Fibroblast of skin of left biceps (primary cell): ENCODE measurements at regions not wholly inside any gene's neighbourhood (a gene's known extent, or its start where the extent isn't known, plus 50 kb on each side); places are given as distances from the start of the nearest gene placed in this dataset.
"Not testable (repeated sequence)": the region's sequence is repeated elsewhere in the genome, so short reads cannot be mapped to it uniquely, and the experiment has no call there.

ENCODE experiments used
- DNase-seq, 2 experiments: peaks; one replicate each; pipeline ENCODE4 v3.0.0-alpha.2; 2013; ENCODE audit warnings: low read depth in 2 of 2

DNA sequence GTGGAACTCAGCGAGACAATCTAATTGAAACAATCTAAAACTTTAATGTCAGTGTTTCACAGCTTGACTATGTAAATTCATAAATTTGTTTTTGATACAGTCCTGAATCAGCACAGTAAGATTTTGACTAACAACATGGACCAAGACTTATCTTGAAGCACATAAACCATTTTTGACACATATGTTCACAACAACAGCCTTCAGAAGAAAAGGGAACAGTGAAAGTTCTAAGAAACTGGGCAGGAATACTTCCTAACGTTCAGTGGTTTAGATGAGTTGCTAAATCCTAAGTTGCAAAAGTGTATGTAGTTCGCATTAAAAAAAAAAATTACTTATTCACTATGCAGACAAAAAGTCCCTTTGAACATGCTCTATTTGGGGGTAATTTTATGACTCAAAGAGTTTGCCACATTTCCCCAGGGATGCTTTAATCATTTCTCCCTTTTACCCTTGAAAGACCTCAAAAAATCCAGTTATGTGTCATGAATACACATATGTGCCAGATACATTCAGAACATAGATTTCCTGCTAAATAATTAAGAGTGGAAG is 120.2 kb downstream of the MRPL39 start:
- peak; percentile 78 to 84 for DNase-seq

DNA sequence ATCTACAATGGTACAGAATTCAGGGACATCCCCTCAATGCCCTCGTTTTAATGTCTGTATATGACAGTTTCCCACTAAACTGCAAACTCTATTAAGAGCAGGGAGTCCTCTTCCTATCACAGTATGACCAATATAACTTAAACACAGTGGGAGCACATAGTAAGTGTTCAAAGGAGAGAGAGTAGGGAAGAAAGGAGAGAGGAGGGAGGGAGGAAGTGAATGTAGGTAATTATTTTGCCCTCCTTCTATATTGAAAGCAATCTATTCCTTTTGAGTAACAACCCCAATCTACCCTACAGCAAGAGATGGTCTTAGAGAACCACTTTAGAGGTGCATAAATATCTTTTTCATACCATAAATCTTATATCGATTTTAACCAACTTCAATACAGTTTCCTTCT is 121.4 kb downstream of the MRPL39 start:
- no peak for DNase-seq

DNA sequence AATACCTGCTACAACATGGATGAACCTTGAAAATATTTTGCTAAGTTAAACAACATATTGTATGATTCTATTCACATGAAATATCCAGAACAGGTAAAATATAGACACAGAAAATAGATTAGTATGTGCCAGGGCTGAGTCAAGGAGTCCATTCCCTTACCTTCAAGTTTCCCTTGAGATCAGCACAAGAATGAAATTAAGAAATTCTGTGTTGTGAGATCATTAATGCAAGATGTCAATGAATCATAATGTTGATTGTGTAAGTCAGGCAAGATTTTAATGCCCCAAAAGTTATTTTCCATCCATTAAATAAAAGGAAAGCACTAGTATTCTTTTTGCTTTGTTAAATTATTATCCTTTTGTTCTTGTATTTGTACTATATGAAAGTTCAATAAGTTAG is 139.4 kb downstream of the MRPL39 start:
- no peak for DNase-seq

DNA sequence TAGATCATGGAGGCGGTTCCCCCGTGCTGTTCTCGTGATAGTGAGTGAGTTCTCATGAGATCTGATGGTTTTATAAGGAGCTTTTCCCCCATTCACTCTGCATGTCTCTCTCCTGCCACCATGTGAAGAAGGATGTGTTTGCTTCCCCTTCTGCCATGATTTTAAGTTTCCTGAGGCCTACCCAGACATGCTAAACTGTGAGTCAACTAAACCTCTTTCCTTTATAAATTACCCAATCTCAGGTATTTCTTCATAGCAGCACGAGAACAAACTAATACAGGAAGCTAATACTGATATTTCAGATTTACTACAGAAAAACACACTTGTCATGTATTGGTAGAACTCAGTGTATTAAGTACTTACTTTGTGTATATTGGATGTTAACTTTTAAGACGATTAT is 140.2 kb downstream of the MRPL39 start:
- DNase-seq = not testable (repeated sequence)

DNA sequence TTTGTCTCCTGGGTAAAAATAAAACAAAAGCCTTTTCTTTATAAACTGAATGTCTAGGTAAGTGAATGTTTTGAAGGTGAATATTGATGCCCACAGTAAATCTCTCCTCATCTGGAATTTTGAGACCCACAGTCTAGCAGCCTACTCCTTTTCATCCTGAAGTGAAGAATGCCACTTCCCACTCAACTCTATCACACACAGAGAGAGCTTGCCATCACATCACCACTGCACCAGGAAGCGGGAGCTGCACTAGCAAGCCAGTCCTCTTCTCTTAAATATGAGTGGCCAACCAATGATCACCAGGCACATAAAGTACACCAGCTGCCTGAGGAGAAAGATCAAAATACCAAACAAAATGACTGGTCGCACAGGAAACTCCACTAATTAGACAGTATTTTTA is 140.8 kb downstream of the MRPL39 start:
- no peak for DNase-seq

DNA sequence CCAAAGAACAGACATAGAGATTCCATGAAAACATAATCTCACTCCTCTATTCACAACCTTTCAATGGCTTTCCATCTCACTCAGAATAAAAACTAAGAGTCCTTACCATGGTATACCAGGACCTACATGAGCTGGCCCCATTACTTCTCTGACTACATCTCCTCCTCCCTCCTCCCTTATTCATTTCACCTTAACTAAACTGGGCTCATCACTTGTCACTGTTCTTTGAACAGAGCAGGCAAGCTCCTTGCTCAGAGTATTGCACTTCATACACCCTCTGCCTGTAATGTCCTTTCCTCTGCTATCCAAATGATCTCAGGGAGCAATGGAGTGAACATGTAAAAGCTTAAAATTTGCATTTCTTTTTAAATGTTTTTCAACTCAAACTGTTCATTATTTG is 142.0 kb downstream of the MRPL39 start:
- no peak for DNase-seq

DNA sequence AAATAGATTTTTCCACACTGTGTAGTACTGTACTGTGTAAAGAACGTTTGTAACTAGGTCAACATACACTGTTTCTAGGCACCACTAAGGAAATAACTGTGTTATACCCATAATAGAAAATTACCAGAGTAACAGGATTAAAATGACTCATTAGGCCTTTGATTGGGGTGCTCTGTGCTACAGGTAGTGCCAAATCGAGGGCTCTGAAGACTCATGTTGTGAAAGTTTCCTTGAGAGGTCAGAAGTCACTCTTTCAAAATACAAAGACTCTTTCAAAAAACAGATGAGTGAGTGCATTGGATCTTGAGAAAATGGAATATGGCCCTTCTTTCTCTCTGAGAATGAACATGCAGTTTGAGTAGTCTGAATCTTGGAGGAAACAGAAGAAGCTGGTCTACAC is 143.0 kb downstream of the MRPL39 start:
- no peak for DNase-seq

DNA sequence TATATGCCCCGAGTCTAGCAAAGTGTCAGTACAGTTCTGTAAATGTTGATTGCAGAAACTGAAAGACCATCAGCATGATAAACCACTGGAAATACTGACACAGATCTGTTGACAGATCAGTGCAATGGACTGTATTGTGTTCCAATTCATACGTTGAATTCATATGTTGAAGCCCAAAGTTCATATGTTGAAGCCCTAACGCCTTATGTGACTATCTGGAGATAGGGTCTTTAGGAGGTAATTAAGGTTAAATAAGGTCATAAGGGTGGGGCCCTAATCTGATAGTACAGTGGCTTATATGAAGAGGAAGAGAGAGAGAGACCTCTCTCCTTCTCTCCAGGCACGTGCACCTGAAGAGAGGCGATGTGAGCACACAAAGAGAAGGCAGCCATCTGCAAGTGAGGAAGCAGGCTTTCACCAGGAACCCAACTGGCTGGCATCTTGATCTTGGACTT is 144.7 kb downstream of the MRPL39 start:
- no peak for DNase-seq

DNA sequence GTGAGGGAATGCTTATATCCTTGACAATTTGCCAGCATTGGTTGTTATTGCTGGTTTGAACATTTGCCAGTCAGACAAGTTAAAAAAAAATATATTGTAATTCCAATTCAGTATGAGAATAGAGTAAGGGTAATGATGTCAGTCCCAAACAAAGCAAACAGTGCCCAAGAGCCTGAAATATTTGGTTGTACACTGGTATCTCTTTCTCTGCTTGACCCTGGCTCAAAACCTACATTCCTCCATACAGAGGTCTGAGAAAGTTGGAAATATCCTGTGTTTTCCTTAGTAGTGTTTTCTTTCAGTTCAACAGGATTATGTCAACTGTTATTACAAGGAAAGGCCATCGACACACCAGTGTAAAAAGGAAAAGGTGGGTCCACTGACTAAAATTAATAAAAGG is 145.6 kb downstream of the MRPL39 start:
- DNase-seq = no peak

DNA sequence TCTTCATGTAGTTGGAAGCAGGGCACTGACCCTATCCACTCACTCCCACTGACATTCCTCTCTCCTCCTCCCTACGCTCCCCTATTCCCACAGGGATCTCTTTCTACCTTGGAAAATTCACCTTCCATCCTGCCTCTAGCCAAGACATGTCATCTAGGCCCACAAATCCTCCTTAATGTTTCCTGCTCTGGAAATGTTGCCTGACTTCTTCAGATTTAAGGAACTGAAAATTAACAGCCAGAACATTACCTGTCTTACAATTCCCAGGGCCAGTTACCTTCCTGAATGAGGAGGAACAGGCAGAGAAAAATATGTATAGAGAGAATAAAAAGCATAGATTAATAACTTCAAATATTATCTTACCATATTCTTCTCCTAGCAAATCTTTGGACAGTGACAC is 147.3 kb downstream of the MRPL39 start:
- DNase-seq = no peak

DNA sequence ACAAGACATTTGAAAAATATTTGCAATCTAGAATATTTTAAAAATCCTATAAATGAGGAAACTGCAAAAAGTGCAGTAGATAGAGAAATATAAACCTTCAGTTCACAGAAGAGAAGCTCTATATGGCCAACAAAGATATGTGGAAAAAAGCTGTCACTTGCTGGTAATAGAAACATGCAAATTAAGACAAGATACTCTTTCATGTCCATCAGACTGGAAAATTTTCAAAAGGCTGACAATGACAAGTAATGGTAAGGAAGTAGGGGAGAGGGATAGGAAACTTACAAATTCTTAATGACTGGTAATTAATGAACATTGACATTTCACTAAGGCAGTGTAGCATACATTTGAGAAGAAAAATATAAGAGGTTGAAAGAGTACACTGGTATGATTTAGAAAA is 147.9 kb downstream of the MRPL39 start:
- DNase-seq = no peak

DNA sequence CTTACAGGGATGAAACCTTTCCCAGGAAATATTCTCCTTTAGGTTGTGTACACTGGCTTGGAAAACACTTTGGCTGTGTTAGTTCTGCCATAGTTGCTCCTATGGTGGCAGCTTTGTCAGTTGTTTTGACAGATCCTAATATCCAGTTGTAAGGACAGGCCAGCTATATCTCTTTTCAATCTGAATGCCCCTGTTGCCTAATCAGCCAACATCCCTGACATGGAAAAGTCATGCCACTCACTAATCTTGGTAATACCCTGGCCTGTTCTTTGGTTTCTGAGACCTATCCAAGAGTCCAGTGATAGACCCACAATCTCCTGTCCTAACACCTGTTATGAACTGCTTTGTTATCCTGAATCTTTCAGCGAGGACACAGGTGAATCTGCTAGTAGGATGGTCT is 148.8 kb downstream of the MRPL39 start:
- DNase-seq = no peak

DNA sequence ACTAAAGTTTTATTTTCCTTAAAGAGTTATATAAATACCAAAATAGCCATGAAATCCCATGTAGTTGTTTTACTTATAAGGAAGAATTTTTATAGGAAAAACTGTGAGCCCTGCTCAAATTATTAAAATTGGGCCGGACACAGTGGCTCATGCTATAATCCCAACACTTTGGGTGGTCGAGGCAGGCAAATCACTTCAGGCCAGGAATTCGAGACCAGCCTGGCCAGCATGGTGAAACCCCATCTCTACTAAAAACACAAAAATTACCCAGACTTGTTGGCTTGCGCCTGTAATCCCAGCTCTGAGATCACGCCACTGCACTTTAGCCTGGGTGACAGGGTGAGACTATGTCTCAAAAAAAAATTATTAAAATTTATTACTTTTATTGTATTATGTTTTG is 149.3 kb downstream of the MRPL39 start:
- no peak for DNase-seq

DNA sequence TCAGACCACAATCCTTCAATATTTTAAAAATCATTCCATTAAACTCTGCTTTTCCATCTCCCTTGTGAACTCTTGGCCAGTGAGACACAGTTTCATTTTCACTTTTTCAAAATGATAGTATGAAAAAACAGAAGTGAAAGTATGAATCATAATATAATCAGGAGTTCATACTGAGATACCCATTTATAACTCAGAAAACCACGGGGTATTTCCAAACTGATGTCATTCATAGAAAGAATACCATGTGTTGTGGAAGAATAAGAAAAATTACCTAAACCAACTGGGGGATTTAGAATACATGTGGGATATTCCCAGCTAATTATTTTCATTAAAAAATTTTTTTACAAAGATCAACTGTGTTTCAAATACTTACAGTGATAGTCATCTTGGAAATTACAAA is 149.9 kb downstream of the MRPL39 start:
- peak; percentile 24 to 33 for DNase-seq

DNA sequence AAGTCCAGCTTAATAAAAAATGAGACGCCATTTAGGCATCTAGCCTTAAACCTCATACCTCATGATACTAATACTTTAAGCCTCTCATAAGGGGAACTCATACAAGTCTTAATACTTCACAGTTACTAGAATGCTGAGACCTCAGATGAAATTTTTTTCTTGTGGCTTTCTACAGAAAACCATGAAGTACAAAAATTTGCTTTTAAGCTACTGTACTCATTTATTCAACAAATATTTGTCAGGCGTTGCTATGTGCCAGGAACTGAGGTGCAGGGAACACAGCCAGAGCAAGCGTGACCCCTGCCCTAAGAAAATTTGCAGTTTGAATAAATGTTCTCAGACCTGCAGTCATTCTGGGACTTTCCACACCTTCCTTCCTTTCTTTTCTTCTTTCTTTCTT is 150.6 kb downstream of the MRPL39 start:
- DNase-seq = no peak

DNA sequence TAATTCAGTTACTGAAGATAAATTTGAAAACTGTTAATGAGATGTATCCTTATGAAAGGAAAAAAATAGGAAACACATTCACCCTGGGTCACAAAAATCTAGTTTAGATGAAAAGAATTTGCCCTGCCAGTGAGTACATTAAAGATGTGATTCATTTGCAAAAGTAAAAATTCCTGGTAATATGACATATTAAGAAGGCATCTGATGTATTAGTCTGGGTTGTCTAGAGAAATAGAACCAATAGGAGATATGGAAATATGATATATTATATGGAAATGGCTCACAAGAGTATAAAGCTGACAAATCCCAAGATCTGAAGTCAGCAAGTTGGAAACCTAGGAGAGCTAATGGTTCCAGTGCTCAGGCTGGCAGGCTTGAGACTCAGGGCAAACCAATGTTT is 153.8 kb downstream of the MRPL39 start:
- DNase-seq = peak in 1 of 2 experiments; percentile 8

DNA sequence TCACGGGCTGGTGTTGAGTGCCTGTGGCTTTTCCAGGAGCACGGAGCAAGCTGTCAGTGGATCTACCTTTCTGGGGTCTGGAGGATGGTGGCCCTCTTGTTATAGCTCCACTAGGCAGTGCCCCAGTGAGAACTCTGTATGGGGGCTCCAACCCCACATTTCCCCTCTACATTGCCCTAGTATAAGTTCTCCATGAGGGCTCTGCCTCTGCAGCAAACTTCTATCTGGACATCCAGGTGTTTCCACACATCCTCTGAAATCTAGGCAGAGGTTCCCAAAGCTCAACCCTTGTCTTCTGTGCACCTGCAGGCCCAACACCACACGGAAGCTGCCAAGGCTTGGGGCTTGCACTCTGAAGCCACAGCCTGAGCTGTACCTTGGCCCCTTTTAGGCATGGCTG is 157.3 kb downstream of the MRPL39 start:
- no peak for DNase-seq

DNA sequence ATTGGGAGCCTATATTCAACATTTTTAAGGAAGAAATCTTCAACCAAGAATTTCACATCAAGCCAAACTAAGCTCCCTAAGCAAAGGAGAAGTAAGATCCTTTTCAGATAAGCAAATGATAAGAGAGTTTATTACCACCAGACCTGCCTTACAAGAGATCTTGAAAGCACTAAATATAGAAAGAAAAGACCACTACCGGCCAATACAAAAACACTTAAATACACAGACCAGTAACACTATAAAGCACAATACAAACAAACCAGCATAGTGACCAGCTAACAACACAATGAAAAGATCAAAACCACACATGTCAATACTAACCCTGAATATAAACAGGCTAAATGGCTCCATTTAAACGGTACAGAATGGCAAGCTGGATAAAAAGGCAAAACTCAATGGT is 165.4 kb downstream of the MRPL39 start:
- DNase-seq = no peak

DNA sequence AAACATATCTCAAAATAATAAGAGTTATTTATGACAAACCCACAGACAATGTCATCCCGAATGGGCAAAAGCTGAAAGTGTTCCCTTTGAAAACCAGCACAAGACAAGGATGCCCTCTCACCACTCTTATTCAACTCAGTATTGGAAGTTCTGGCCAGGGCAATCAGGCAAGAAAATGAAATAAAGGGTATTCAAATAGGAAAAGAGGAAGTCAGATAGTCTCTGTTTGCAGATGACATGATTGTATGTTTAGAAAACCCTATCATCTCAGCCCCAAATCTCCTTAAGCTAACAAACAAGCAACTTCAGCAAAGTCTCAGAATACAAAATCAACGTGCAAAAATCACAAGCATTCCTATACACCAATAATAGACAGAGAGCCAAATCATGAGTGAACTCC is 169.8 kb downstream of the MRPL39 start:
- DNase-seq = not testable (repeated sequence)

DNA sequence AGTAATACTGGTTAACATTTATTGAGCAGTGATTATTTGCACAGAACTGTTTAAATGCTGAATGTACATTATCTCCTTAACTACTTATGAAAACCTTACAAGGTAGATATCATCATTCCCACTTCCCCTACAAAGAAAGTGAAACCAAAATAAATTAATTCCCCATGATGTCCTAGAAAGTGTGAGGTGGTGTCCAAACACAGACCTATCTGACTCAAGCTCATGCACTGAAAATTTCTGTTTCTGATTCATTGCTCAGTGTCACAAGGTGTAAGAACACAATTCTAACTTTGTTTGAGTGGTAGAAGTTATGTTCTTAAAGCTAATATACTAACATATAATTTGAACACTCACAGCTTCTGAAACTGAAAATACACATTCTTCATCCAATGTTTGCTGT is 178.7 kb downstream of the MRPL39 start:
- no peak for DNase-seq

DNA sequence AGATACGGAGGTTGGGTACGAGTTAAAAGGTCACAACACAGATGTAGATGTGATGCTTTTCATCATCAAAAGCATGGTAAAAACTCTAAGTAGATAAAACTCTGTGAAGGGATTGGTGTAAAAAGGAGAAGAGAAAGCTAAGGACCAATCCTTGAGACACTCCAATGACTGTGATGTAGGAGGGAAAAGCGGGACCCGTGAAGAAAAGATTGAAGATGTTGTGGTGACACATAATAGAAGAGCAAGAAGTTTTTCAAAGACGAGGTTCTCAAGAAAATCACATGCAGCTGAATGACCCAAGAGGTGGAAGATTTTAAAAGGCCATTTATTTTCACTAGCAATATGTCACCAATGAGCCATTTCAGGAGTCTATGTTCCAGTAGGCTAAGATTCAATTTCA is 179.5 kb downstream of the MRPL39 start:
- no peak for DNase-seq

DNA sequence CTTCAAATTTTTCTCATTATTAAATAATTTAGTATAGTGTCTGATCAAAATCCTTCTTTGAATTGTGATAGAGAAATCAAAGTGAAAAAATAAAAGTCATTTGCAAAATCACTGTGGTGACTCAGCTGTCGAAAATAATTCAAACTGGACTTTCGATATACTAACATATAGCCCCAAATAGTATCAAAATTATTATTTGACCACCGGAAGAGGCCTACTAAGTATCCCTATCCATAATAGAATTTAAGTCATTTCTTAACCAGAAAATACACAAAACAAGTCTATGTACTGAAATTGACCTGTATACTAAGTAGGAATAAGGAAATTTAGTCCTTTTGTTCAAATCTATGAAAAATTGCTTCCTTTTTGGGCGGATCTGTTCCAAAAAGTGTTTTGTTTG is 180.7 kb downstream of the MRPL39 start:
- no peak for DNase-seq

DNA sequence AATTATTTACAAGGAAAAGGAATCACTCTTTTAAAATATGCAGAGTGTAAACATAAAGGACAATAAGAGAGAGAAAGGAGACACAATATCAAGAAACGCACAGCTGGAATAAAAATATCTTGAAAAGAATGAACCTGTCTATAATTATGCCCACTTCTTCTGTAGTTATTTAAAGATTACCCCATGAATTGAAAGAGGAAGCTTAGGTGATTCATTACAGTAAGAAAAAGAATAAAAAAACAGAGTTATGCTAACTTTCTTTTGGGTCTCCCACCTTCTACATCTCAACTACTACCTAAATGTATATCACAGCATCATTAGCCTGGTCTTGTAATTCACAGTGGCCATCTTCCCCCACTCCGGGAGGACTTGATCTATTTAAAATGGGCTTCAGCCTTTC is 182.1 kb downstream of the MRPL39 start:
- DNase-seq = no peak

DNA sequence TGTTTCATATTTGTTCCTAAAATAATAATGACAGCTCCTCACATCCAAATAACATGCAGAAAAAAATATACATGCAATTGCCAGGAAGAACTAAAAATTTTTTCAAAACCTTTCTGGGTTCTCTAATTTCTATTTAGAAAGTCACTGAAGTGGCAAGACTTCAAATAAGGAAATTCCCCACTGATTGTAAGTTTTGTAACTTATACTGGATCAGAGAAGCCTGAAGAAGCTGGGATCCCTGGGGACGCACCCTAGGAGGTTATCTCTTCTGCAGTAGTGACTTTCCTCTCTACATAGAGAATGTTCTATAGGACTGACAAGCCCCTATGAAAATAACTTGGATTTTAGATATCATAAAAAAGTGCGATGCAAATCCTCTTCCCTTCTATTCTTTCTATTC is 182.6 kb downstream of the MRPL39 start:
- DNase-seq = no peak

DNA sequence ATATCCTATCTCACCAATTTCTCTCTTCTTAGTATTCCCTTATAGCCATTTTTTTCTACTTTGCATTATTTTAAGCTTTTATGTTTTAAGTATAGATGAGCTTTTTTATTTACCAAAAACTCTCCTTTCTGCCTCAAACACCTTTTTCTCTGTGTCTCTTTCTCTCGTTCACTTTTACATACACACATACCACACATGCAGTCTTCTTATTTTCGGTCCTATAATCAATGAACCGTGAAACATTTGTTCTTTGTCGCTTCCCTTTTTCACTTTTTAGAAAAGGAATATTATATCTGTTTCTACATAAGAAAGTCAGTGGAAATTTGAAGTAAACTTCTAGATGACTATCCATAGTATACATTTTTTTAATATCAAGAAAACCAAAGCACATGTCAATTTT is 183.2 kb downstream of the MRPL39 start:
- no peak for DNase-seq
